ENCODE measurements at regions not wholly inside any gene's neighbourhood (a gene's known extent, or its start where the extent isn't known, plus 50 kb on each side); places are given as distances from the start of the nearest gene placed in this dataset.

DNA sequence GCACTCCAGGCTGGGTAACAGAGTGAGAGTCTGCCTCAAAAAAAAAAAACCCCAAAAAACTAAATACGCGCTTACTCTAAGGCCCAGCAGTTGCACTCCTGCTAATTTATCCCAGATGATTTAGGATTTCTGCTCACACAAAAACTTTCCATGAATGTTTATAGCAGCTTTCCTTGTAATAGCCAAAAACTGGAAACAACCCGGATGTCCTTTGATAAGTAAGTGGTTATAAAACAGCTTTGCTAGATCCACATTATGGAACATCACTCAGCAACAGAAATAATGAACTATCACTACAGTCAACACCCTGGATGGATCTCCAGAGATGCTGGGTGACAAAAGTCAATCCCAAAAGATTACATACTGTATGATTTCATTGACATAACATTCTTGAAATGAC is 220.4 kb upstream of the JARID2 start:
- TF ChIP-seq, protein P1, sequence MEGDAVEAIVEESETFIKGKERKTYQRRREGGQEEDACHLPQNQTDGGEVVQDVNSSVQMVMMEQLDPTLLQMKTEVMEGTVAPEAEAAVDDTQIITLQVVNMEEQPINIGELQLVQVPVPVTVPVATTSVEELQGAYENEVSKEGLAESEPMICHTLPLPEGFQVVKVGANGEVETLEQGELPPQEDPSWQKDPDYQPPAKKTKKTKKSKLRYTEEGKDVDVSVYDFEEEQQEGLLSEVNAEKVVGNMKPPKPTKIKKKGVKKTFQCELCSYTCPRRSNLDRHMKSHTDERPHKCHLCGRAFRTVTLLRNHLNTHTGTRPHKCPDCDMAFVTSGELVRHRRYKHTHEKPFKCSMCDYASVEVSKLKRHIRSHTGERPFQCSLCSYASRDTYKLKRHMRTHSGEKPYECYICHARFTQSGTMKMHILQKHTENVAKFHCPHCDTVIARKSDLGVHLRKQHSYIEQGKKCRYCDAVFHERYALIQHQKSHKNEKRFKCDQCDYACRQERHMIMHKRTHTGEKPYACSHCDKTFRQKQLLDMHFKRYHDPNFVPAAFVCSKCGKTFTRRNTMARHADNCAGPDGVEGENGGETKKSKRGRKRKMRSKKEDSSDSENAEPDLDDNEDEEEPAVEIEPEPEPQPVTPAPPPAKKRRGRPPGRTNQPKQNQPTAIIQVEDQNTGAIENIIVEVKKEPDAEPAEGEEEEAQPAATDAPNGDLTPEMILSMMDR (IDR thresholded peaks at IDR 0.05; ENCODE audit: poor library complexity) = no peak
- TF ChIP-seq EZH2 (IDR thresholded peaks at IDR 0.05; ENCODE audit: borderline replicate concordance) (no peak), EZH2phosphoT487 (IDR thresholded peaks at IDR 0.05; ENCODE audit: low read depth, severe bottlenecking, unreplicated experiment) (no peak)
